ENCODE measurements at regions not wholly inside any gene's neighbourhood (a gene's known extent, or its start where the extent isn't known, plus 50 kb on each side); places are given as distances from the start of the nearest gene placed in this dataset.

DNA sequence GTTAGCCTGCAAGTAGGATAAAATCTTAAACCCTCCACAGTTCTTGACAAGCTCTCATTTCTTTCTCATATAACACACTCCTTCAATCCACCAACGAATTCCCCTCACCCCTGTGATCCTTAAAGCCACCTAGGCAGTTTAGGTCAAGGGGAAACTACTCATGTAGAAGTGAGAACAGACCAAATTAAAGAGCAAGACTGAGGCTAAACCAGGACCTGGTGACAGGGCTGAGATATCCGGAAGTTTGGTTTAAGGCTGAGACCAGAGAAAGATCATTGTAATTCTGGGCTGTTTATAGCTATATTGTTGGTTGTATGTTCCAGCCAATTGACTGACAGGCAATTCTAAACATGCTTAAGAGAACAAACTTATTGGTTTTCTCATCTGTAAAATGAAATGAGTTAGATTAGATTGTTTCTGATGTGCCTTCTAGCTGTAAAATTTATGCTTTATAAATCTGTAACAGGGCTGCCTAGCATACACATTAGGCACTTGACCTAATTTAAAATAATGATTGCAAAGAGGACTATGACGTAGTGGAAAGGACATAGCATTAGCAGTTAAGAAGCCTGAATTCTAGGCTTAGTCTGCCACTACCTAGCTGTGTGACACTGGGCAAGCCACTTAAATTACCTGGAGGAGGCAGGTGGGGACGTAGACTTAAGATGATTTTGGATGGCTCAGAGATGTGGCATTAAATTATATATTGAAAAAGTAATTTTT, 53.9 kb upstream of the PTGR2 start:
- TF ChIP-seq, protein P1, sequence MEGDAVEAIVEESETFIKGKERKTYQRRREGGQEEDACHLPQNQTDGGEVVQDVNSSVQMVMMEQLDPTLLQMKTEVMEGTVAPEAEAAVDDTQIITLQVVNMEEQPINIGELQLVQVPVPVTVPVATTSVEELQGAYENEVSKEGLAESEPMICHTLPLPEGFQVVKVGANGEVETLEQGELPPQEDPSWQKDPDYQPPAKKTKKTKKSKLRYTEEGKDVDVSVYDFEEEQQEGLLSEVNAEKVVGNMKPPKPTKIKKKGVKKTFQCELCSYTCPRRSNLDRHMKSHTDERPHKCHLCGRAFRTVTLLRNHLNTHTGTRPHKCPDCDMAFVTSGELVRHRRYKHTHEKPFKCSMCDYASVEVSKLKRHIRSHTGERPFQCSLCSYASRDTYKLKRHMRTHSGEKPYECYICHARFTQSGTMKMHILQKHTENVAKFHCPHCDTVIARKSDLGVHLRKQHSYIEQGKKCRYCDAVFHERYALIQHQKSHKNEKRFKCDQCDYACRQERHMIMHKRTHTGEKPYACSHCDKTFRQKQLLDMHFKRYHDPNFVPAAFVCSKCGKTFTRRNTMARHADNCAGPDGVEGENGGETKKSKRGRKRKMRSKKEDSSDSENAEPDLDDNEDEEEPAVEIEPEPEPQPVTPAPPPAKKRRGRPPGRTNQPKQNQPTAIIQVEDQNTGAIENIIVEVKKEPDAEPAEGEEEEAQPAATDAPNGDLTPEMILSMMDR (IDR thresholded peaks at IDR 0.05): no peak
- TF ChIP-seq POLR2A (IDR thresholded peaks at IDR 0.05): no peak

Measured in heart left ventricle (tissue), 13 donors.